MM.1S (cell line): ENCODE measurements at regions not wholly inside any gene's neighbourhood (a gene's known extent, or its start where the extent isn't known, plus 50 kb on each side); places are given as distances from the start of the nearest gene placed in this dataset.

Experiments
- DNase-seq: peaks from one replicate; pipeline ENCODE4 v3.0.0-alpha.2; 2015
- H2AFZ ChIP-seq: fragments of 300-600 bp; sonication (generic); 2 replicates; pipeline ENCODE4 v1.6.0; 2016; ENCODE audit warnings: antibody characterized with exemption, low read length
- H3F3A ChIP-seq: fragments of 300-600 bp; sonication (generic); 2 replicates; pipeline ENCODE4 v1.6.1; 2016; ENCODE audit warnings: mild to moderate bottlenecking, antibody characterized with exemption, low read length, moderate library complexity, mixed read lengths; ENCODE audit not compliant: insufficient read depth
- H3K27ac ChIP-seq: fragments of 300-600 bp; sonication (generic); 2 replicates; pipeline ENCODE4 v1.5.1; 2016; ENCODE audit warnings: mild to moderate bottlenecking, low read length
- H3K27me3 ChIP-seq: fragments of 300-600 bp; sonication (generic); replicated peaks from 2 replicates; pipeline ENCODE4 v1.6.0; 2016; ENCODE audit warnings: low read length; ENCODE audit not compliant: insufficient read depth
- H3K36me3 ChIP-seq: fragments of 300-600 bp; sonication (generic); replicated peaks from 2 replicates; pipeline ENCODE4 v1.6.1; 2016; ENCODE audit warnings: mild to moderate bottlenecking, low read length, mixed read lengths; ENCODE audit not compliant: insufficient read depth
- H3K4me1 ChIP-seq: fragments of 300-600 bp; sonication (generic); 2 replicates; pipeline ENCODE4 v1.6.1; 2016; ENCODE audit warnings: low read length, mixed read lengths
- H3K4me2 ChIP-seq: fragments of 300-600 bp; sonication (generic); 2 replicates; pipeline ENCODE4 v1.6.0; 2016; ENCODE audit warnings: low read depth, low read length
- H3K4me3 ChIP-seq: fragments of 300-600 bp; sonication (generic); 2 replicates; pipeline ENCODE4 v1.5.1; 2016; ENCODE audit warnings: low read length, mixed read lengths
- H3K79me2 ChIP-seq: fragments of 300-600 bp; sonication (generic); 2 replicates; pipeline ENCODE4 v1.6.1; 2016; ENCODE audit warnings: mixed run types, low read length, mixed read lengths
- H3K9ac ChIP-seq: fragments of 300-600 bp; sonication (generic); 2 replicates; pipeline ENCODE4 v1.6.1; 2016; ENCODE audit warnings: low read length, mixed read lengths
- H3K9me2 ChIP-seq: fragments of 300-600 bp; sonication (generic); replicated peaks from 2 replicates; pipeline ENCODE4 v1.6.1; 2016; ENCODE audit warnings: mild to moderate bottlenecking, low read length, mixed read lengths; ENCODE audit not compliant: insufficient read depth
- H3K9me3 ChIP-seq: fragments of 300-600 bp; sonication (generic); replicated peaks from 2 replicates; pipeline ENCODE4 v1.6.1; 2016; ENCODE audit warnings: mild to moderate bottlenecking, low read length, mixed read lengths; ENCODE audit not compliant: insufficient read depth
- H4K20me1 ChIP-seq: fragments of 300-600 bp; sonication (generic); 2 replicates; pipeline ENCODE4 v1.6.1; 2016; ENCODE audit warnings: mild to moderate bottlenecking, low read length, moderate library complexity, mixed read lengths; ENCODE audit not compliant: insufficient read depth
- EZH2 ChIP-seq: fragments of 300-600 bp; sonication (generic); optimal IDR thresholded peaks from 2 replicates; pipeline ENCODE3; 2017; ENCODE audit warnings: low read depth, mild to moderate bottlenecking, antibody characterized with exemption, low read length, mixed read lengths
- EZH2phosphoT487 ChIP-seq: fragments of 300-600 bp; sonication (generic); IDR thresholded peaks from 2 replicates; pipeline ENCODE4 v1.6.1; 2018; ENCODE audit warnings: antibody characterized with exemption, low read length
- TF ChIP-seq, protein P1 (sequence below): fragments of 300-600 bp; sonication (generic); IDR thresholded peaks from 2 replicates; pipeline ENCODE4 v1.5.1; 2016; ENCODE audit warnings: antibody characterized with exemption, low read length, mixed read lengths

DNA sequence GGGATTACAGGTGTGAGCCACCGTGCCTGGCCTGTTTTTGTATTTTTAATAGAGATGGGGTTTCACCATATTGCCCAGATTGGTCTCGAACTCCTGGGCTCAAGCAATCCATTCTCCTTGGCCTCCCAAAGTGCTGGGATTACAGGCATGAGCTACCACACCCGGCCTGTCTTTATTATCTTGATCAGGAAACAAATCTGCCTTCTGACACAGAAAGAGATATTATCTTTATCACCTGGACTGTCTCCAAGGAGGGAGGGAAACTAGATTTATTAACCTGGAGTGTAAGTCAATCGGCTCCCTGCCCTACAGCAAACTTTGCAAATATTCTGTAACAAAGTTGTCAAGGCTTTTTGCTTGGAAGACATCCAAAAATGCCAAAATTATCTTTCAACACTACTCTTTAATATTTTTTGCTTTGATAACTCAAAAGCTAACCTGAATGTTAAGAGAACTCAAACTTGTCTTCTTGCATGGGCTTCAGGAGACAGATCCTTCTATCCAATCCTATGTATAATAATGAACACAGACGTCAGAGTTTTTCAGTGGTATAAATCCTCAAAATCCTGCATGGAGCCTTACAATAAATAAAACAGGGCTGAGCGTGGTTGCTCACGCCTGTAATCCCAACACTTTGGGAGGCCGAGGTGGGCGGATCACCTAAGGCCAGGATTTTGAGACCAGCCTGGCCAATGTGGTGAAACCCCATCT, 85.0 kb upstream of the LOC128125822 start:
- Histone ChIP-seq H3K9ac (no peak overlapping the region), H2AFZ (no peak overlapping the region), H4K20me1 (no peaks in the 10 kb centered on the region), H3K9me2 (no peaks in the 10 kb centered on the region), H3K36me3 (no peaks in the 10 kb centered on the region), H3K9me3 (no peaks in the 10 kb centered on the region), H3F3A (no peaks in the 10 kb centered on the region), H3K79me2 (no peaks in the 10 kb centered on the region), H3K27me3 (no peaks in the 10 kb centered on the region), H3K27ac (no peak overlapping the region), H3K4me2 (no peak overlapping the region), H3K4me1 (no peaks in the 10 kb centered on the region), H3K4me3 (no peak overlapping the region)
- no peak for TF ChIP-seq EZH2phosphoT487
- TF ChIP-seq, protein P1, sequence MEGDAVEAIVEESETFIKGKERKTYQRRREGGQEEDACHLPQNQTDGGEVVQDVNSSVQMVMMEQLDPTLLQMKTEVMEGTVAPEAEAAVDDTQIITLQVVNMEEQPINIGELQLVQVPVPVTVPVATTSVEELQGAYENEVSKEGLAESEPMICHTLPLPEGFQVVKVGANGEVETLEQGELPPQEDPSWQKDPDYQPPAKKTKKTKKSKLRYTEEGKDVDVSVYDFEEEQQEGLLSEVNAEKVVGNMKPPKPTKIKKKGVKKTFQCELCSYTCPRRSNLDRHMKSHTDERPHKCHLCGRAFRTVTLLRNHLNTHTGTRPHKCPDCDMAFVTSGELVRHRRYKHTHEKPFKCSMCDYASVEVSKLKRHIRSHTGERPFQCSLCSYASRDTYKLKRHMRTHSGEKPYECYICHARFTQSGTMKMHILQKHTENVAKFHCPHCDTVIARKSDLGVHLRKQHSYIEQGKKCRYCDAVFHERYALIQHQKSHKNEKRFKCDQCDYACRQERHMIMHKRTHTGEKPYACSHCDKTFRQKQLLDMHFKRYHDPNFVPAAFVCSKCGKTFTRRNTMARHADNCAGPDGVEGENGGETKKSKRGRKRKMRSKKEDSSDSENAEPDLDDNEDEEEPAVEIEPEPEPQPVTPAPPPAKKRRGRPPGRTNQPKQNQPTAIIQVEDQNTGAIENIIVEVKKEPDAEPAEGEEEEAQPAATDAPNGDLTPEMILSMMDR, result no peak
- TF ChIP-seq EZH2, result no peak
- no peak for DNase-seq

GRCh38 chr6:63491119-63491518, 81.2 kb upstream of the LOC128125822 start:
- no peak overlapping the region for H3K4me3 ChIP-seq
- no peaks in the 10 kb centered on the region for H3K27me3 ChIP-seq
- no peaks in the 10 kb centered on the region for H3K9me2 ChIP-seq
- H3K4me2 ChIP-seq, result no peak overlapping the region
- H3K9me3 ChIP-seq, result no peaks in the 10 kb centered on the region
- no peaks in the 10 kb centered on the region for H3K79me2 ChIP-seq
- no peaks in the 10 kb centered on the region for H4K20me1 ChIP-seq
- no peak overlapping the region for H3K27ac ChIP-seq
- no peaks in the 10 kb centered on the region for H3K36me3 ChIP-seq
- TF ChIP-seq, protein P1, result no peak
- TF ChIP-seq EZH2, result no peak
- no peak for TF ChIP-seq EZH2phosphoT487
- no peak overlapping the region for H2AFZ ChIP-seq
- no peak overlapping the region for H3K9ac ChIP-seq
- no peaks in the 10 kb centered on the region for H3F3A ChIP-seq
- DNase-seq, result no peak
- no peaks in the 10 kb centered on the region for H3K4me1 ChIP-seq

- DNase-seq, result no peak
- H4K20me1 ChIP-seq, result no peaks in the 10 kb centered on the region
- no peaks in the 10 kb centered on the region for H3K9me2 ChIP-seq
- no peaks in the 10 kb centered on the region for H3K27me3 ChIP-seq
- no peak overlapping the region for H3K9ac ChIP-seq
- H3K79me2 ChIP-seq, result no peaks in the 10 kb centered on the region
- no peaks in the 10 kb centered on the region for H3K36me3 ChIP-seq
- TF ChIP-seq, protein P1, result no peak
- TF ChIP-seq EZH2, result no peak
- TF ChIP-seq EZH2phosphoT487, result no peak
- no peak overlapping the region for H3K4me3 ChIP-seq
- H3K4me2 ChIP-seq, result no peak overlapping the region
- H3K4me1 ChIP-seq, result no peaks in the 10 kb centered on the region
- no peak overlapping the region for H2AFZ ChIP-seq
- no peaks in the 10 kb centered on the region for H3F3A ChIP-seq
- no peak overlapping the region for H3K27ac ChIP-seq
- H3K9me3 ChIP-seq, result no peaks in the 10 kb centered on the region
These were observed 79.8 kb upstream of the LOC128125822 start for GRCh38 chr6:63492476-63492875.
